Right ventricle myocardium inferior (tissue), 1 donor: ENCODE measurements at regions not wholly inside any gene's neighbourhood (a gene's known extent, or its start where the extent isn't known, plus 50 kb on each side); places are given as distances from the start of the nearest gene placed in this dataset.

Experiments used
- ATAC-seq: fragments of 200-7000 bp; cut with Tn5 transposase; one replicate; pipeline ENCODE4 v1.9.1; 2020; ENCODE audit warnings: mild to moderate bottlenecking, moderate library complexity
- DNase-seq: peaks from one replicate; pipeline ENCODE4 v3.0.0; 2021; ENCODE audit errors: missing footprints
- intact Hi-C: fragments of 100-400 bp; cut with DNase I; formaldehyde crosslinking; loops from one replicate; pipeline ENCODE4 v1.11.0; 2022
- donor health status: DM: no; HTN: yes; CAD: no; lungs with severe emphysema.

DNA sequence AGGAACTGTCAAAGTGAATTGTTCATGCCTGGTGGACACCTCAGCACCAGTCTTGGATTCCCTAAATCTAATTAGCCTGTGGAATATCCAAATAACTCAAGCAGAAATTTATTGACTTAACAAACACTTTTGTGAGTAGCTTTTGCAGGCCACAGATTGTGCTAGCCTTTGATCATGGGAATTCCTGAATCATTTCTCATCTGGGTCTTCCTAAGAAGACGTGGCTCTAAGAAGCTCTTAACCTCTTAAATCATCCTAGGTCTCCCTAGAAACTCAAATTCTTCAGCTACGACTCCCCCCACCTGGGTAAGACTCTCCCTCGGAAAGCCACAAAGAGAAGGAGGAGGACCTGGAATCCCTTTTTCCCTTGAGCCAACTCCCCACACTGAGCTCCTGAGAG lies 53.8 kb upstream of the PSEN2 start:
- ATAC-seq (no peak), DNase-seq (no peak)
- intact Hi-C loops = no loop called here

DNA sequence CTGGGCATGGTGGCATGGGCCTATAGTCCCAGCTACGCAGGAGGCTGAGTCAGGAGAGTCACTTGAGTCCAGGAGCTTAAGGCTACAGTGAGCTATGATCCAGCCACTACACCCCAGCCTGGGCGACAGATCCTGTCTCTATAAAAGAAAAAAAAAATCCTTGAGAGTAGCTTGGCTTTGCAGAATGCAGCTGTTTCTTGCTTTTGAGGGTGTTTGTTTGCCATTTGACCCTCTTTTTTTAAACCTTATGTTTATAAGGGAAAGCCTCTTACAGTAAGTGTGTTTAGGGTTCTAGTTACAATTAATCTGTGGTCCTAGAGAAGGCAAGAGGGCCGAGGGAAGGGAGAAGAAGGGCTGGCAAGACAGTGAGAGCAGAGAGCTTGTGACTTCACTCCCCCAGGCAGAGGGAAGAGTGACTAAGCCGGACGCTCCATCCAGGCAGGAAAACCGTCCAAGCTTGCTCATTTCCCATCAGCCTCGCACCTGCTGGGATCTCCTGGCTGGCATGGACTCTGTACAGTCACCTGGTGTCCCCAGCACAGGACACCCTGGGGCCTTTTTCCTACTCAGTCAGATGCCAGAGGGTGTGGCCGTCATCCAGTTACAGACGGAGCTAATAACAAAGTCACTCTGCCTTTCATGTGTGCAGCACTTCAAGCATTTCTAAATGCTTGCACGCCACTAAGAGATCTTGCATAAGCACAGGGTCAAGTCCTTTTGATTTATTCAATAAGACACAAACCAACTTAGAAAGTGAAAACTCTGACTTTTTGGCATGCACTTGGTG lies 55.5 kb upstream of the PSEN2 start:
- intact Hi-C loops = no loop called here
- DNase-seq (no peak), ATAC-seq (peak; percentile 73)

DNA sequence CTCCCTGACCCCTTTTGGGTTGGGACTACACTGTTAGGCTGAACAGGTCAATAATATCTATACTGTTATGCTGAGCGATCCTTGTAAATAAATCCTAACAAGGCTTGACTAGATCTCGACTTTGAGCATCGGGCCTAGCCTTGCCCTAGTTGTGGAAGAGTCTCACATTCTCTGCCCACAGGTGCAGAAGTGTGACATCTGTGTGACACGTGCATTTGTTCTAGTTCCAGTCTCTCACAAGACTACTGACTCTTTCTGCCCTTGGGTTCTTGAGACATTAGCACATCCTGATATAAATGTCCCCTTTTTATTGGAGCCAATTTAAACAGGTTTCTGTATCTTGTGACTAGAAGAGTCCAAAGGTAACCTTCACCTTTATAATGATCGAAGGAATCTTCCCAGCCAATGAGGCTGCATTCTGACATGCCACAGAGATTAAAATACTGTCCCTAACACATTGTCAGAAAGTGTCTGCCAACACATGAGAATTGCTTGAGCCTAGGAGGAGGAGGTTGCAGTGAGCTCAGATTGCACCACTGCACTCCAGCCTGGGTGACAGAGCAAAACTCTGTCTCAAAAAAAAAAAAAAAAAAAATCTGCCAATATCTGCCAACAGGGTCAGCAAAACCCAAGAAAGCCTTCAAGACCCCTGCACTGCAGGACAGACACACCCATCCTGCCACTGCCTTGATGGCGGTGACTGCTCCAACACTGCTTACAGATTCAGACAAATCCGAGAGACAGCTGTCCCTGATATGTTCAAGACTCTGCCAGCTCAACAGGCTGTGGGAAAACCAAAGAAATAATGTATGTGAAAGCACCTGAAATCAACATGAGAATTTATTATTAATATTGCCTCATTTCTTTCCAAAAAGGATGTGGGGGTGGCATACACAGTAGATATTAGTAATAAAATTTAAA lies 56.5 kb upstream of the PSEN2 start:
- no peak for DNase-seq
- intact Hi-C loops = no loop called here
- ATAC-seq = no peak

DNA sequence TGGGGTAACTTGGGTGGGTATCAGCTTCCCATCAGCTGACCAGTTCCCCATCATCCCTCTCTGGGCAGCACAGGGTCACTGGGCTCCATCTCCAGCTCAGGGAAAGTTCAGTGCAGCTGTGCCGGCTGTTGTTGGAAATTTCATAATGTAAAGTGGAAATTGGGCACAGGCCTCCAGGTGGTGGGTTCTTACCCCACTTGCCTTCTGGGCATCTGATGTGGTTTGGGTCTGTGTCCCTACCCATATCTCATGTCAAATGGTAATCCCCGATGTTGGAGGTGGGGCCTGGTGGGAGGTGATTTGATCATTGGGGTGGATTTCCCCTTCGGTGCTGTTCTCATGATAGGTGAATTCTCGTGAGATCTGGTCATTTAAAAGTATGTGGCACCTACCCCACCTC lies 59.7 kb upstream of the PSEN2 start:
- DNase-seq = no peak
- intact Hi-C loops = no loop called here
- ATAC-seq = no peak

DNA sequence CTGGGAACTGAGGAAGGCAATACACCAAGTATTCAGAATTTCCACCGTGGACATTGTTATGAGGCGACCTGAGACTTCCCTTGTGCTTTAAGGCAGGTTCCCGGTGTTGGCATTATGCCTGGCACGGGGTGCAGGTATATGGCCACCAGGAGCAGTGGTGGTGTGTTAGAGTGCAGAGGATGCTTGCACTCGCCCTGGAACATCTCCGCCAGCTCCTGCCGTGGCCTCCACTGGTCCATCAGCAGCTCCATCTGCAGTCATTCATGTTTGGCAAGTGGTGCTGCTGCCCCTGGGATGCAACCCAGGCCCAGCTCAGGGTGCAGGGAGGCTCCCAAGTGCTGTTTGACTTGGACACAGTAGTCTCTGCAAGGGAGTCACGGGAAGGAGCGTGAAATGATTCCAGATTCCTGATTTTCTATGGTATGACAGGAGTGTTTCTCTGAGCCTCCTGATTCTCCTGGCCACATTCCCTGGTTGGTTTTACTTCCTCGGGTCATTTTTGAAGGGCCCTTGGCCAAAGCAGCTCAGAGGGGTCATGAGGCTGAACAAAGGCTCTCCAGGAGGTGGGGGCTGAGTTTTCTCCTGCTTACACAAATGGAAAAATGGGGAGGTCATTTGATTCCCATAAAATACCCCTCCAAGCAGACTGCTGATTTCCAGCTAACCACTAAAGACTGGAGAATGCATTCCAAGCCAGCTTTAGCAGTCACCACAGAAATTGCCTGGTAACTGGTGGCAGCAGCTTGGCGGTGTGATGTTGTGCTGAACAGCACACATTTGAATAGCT lies 60.4 kb upstream of the PSEN2 start:
- intact Hi-C loops = no loop called here
- ATAC-seq (no peak), DNase-seq (no peak)

DNA sequence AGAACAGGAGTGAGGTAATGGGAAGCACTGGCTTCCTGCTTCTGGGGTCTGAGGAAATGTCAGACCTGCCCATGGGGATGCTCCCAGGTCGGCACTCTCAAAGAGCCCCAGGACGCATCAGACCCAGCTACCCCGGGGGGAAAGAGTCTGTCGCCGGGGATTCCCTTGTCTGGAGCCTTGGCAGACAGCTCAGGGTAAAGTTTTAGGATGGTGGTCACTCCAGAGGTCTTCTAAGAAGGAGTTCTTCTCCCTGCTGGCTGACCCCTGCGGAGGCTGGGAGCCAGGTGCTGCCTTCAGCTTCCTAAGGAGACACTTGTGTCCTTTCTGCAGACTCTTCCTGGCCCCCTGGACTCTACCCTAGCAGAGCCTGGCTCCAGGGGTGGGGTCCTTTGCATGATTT lies 61.9 kb upstream of the PSEN2 start:
- ATAC-seq (no peak), DNase-seq (no peak)
- intact Hi-C loops = no loop called here

DNA sequence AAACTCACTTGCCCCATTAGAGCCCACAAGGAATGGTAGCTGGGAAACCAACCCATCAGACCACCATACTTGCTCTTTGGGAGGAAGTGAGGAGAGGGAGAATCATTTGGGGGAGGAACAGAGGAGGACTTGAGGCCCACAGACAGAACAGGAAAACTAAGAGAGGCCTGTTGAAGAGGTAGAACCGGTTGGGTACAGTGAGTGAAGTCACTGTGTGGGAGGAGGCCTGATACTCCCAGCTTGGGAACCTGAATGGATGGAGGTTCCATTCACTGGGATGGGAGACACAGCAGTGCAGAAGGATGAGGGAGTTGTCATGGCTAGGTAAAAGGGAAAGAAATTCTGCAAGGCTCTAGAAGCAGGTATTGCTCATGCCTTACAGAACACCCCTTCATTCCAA lies 63.4 kb upstream of the PSEN2 start:
- intact Hi-C loops = no loop called here
- ATAC-seq = no peak
- DNase-seq = no peak

DNA sequence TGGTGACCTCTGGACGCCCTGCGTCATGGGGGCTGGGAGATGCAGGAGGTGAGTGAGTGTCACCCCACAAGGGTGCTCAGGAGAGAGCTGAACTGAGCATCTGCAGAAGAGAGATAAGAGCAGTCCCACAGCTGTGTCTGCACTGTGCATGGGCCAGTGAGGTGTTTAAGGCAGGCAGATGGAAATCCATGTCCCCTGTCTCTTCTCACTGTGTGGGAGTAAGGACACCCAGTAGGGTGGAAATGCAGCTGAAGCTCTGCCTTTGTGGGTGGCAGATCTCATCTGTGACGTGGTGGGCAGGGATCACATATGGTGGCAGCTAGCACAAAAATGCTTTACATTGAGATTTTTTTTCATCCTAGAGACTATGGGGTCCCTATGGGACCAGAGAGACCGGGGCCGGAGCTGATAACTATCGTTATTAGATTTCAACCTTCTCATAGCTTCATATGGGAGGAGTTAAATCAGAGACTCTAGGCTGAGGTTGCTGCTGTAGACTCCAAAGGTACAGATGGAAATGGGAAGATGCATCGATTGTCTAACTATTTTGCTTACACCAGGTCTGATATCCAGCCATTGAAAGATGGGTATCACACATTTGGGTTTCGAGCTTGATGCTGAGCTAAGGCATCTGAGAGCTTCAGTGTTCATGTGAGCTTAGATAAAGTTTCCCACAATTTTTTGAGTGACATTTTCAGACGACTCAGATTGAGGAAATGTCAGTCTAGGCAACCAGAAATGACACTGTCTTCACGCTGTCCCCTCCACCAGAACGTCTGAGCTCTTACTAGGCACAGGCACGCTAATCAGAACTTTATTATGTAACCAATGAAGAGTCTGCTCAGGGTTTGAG lies 65.3 kb upstream of the PSEN2 start:
- ATAC-seq (no peak), DNase-seq (no peak)
- intact Hi-C loops = no loop called here

DNA sequence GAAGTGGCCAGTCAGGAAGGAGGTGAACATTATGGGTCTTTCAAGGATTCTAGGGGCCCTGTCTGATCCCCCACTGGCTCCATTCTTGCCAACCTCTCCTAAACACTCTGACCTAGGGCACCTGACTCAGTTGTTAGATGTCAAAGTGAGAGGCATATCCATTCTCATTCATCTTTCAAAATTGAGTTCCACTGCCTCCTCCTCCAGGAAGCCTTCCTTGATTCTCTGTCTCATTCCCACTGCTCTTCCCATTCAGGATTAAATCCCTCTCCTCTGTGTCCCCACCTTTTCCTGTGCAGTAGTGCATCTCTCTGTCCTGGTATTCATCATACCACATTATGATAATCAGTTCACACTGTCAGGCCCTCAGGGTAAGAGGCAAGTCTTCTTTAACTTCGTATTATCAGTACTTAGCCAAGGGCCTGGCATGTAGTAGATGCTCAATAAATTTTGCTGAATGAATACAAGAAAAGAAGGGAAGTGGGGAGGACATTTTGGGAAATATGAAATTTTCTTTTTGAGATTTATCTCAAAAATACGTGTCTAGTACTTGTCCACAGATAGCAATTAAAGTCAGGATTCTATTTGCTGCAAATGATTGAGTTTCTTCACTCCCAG lies 61.8 kb upstream of the ITPKB start:
- DNase-seq (no peak), ATAC-seq (no peak)
- intact Hi-C loops = no loop called here

DNA sequence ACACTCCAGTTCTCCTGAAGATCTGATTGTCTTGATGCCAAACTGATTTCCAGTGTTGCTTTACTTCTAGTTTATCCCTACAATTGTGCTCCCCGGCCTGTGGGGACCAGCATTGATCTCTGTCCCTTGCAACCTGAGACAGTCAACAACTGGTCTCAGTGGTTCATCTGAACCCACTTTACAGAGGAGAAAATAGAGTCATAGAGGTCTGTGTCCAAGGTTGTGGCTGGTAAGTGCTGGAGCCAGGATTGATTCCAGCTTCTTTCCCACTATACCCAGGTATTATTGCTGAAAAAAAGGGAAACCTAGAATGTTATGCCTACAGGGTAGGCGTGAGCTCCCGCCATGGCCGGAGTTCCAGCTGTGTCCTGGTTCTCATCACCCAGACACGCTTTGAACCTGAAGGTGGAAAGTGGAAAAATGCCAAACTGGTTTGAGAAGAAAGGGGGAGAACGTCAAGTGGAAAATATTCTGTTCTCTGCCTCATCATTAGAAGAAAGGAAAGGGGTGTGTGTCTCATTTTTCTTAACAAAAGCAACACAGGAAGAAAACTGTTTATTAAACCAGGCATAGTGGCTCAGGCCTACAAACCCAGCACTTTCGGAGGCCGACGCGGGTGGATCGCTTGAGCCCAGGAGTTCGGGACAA lies 60.7 kb upstream of the ITPKB start:
- DNase-seq (no peak), ATAC-seq (no peak)
- intact Hi-C loops = no loop called here

DNA sequence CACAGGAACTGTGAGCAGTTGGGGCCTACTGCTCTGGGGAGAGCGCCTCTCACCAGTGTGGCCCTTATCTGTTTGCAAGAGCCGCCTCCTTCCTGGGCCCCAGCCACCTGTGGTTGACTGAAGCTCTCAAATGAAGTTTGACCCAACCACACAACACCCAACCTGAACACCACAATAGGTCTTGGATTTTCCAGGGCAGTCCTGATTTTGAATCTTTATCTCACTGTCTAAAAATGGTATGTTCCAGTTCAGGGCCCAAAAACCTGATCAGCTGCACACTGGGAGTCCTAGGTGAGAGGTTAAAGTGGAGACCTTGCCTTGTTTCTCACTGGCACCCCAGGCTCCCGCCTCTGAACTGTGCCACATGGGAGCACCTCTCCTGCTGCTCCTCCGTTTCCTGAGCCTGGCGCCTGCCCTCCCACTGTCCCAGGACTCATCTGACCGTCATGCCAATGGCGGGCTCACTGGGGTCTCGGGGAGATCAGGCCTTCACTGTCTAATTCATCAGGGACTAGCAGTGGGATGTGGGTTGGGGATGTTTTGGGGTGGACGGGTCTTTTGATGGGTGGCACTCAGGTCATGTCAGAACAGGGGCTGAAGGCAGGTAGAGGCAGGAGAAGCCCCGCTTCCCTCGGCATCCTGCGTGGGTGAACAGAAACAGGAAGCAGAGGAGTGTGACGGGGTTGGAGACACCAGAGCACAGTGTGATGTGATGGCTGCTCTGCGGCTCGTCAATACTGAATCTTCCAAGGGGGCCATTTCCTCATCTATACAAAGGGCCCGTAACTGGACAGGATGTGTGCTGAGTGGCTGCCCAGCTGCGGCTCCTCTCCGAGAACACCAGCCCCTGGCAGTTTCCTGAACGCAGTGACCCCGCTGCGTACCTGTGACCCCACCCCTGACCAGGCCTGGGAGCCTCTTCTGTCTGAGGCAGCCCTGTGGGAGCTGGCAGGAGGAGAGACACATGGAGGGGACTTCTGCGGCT lies 59.6 kb upstream of the ITPKB start:
- intact Hi-C loops = no loop called here
- ATAC-seq = no peak
- DNase-seq = no peak

DNA sequence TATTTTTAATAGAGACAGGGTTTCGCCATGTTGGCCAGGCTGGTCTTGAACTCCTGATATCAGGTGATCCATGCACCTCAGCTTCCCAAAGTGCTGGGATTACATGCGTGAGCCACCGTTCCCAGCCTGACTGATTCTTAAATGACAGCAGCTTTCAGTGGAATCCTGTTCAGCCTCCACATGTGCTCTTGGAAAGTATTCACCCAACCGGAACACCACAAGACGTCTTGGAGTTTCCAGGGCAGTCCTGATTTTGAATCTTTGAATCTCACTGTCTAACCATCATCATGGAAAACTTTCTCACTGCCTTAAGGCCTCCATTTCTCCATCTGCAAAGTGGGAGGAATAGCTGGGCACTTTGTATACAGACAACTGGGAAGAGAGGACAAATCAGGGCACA lies 58.1 kb upstream of the ITPKB start:
- ATAC-seq = no peak
- DNase-seq = no peak
- intact Hi-C loops = no loop called here

DNA sequence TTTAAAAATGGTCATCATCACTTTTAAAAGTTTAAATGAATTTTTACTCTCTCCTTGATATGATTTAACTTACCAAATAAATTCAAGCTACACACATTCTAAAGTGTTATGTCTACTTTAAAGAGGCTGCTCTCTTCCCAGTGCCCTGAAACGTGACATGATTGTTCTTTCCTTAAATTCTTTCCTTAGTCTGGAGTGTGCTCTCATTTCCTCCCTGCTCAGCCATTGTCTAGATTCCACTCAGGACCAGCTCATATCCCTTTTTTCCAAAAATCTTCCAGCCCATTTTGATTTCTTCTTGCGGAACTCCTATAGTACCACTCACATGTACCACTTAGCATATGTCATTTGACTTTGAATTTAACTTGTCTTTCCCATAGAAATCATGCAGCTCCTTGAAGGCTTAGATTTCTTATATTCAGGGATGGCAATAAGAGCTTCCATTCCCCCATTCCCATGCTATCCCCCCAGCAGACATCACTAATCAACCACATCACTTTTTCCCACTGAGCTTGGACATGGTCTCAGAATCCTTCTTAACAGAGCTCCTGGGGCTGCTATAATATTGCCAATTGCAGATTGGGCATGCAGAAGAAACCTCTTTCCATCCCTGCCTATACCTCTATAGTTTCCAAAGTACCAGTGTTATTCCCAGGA lies 54.7 kb upstream of the ITPKB start:
- DNase-seq (no peak), ATAC-seq (no peak)
- intact Hi-C loops = no loop called here

DNA sequence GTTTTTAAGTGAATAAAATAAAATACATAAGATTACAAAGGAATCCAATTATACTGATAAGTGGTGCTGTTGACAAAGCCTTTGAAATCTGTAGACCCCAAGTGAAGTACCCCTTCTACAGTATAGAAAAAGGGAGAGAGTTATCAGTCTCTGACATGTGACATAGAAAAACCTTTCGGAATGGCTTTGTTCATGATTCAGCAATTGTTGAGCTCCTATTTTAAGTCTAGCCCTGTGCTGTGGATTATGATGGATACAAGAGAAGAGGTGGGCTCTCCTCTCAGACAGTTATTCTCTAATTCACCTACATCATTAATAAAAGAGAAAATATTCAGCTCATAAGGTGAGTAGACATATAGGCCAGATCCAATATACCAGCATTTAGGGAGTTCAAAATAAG lies 53.3 kb upstream of the ITPKB start:
- intact Hi-C loops = no loop called here
- ATAC-seq = no peak

DNA sequence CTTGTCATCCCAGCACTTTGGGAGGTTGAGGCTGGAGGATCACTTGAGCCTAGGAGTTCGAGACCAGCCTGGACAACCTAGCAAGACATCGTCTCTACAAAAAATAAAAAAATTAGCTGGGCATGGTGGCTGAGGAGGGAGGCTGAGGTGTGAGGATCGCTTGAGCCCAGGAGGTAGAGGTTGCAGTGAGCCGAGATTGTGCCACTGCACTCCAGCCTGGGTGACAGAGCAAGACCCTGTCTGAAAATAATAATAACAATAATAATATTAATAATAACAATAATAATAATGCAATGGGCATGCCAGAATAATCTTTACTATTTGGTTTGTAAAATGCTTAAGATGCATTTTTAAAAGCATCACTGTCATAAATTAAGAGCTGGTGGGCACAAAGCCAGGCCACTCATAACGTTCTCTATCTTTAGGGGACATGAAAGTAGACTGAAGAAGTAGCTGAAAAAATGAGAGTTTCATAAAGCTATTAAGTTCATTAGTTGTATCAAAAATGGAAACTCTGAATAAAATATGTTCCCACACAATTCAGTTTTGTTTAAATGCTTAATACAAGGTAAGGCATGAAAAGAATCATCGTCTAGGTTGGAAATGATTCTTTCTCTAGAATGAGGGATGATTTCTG lies 51.6 kb upstream of the ITPKB start:
- ATAC-seq (no peak), DNase-seq (no peak)
- intact Hi-C loops = no loop called here

More for the DNA sequence above, 53.3 kb upstream of the ITPKB start:
- DNase-seq = no peak

DNA sequence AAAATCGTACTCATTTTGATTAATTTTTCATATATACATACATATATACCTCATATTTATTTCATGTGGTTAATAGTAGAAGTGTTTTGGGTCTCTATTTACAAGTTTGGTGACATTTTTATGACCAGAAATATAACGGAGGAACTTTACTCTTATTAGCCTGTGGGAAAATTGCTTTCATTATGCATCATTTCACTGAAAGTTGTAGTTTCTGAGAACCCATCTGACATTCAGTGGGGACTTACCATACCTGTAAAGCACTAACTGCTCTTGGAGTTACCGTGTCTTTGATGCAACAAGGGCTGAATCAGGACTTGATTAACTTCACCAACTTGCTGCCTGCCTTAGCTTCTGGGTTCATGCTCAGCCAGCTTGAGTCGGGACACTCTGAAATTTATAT lies 49.9 kb upstream of the ITPKB start:
- intact Hi-C loops = no loop called here
- ATAC-seq (no peak), DNase-seq (no peak)
